NCI-H82 (cell line): ENCODE measurements at regions not wholly inside any gene's neighbourhood (a gene's known extent, or its start where the extent isn't known, plus 50 kb on each side); places are given as distances from the start of the nearest gene placed in this dataset.

Source experiments
- DNase-seq: peaks from one replicate; lab custom pipeline; 2025; lab: John Stamatoyannopoulos, UW

DNA sequence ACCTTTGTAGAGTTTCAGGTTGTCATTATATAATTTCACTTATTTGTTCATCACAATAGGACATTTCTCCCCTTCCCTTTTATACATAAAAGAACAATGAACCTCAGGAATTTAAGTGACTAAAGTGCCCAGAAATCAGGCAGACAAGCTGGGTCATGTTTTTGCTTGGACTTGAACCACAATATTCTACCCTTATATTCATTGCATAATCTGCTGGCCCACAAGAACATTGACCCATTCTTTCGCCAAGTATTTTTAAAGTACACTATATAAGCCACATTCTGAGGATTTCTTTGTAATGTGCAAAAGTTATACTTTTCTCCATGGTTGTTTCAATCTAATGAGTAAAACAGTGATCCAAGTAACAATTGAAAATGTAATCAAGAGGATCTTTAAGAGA lies 637.5 kb upstream of the SLIT2 start:
- DNase-seq = no peak

GRCh38 chr4:19596342-19596741 lies 655.4 kb upstream of the SLIT2 start:
- no peak for DNase-seq

GRCh38 chr4:19592391-19592790 lies 659.3 kb upstream of the SLIT2 start:
- no peak for DNase-seq

- no peak for DNase-seq
Observed at GRCh38 chr4:19583827-19584569, 667.7 kb upstream of the SLIT2 start.

GRCh38 chr4:19580095-19580494 lies 671.6 kb upstream of the SLIT2 start:
- DNase-seq = no peak

- DNase-seq = no peak
Observed at GRCh38 chr4:19579608-19580007, 672.1 kb upstream of the SLIT2 start.

DNA sequence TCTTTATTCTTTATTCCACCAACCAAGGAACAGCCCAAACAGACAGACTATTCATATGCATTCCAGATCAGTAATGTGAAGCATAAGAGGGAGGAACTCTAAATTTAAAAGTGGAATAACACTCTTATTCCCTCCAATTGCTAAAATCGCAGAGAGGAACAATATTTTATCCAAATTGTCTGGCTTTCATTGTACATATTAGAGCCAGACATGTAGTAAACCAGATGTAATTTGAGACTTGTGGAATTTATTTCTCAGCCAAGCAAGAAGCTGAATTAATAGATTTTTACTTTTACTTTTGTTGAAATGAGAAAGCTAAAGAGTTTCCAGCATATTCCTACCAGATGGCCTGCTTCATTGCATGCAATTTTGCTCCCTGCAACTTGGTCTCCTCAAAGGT lies 674.6 kb upstream of the SLIT2 start:
- DNase-seq = no peak

GRCh38 chr4:19575924-19576323 lies 675.8 kb upstream of the SLIT2 start:
- DNase-seq = no peak

GRCh38 chr4:19566041-19566440 lies 685.7 kb upstream of the SLIT2 start:
- DNase-seq = no peak

- no peak for DNase-seq
Observed at GRCh38 chr4:19562456-19562855, 689.2 kb upstream of the SLIT2 start.

GRCh38 chr4:19557161-19557560 lies 694.5 kb upstream of the SLIT2 start:
- no peak for DNase-seq

DNA sequence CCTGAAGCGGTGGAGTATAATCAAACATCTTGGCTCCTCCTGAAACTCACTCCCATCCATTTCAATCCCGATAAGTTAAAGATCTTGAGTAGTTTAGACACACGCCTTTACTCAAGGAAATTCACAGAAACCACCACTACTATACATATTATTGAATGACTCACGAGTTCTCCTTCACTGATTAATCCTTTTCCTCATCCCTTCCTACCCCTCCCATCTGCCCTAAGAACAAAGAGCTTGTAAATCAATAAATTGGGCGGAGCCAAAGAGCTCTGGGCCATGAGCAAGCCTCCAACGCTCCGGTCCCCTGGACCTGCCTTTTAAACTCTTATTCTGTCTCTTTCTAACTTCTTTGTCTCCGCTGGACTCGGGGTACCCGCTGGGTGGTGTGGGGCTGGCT lies 695.4 kb upstream of the SLIT2 start:
- peak; percentile 45 for DNase-seq

- no peak for DNase-seq
Observed at GRCh38 chr4:19547463-19547862, 704.2 kb upstream of the SLIT2 start.

DNA sequence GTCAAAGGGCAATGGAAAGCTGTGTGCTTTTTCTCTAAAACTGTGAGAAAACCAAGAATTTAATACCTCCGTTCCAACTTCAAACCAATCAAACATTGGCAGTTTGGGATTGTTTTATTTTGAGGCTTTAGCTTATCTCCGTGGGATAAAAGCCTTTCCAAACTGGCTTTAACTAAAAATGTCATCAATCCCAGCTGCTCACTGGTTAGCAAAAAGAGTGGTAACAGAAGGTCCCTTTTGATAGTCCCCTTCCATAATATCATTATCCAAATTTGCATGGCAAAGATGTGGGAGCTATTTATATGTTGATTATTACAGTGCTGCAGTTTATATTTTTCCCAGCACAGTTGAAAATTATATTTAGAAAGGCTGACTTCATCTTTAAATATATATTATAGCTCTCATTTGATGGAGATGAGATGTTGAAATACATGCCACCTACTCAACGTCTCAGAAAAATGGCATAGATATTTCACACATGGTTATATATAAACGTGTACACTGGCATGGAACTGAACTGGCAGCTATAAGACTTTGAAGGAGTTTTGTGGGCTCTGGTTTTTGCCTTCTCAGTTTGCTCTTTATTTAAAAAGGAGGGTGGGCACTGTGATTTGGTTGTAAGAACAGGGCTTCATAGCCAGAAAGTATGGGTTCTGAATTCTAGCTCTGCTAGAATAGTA lies 707.1 kb upstream of the SLIT2 start:
- DNase-seq = peak; percentile 12

DNA sequence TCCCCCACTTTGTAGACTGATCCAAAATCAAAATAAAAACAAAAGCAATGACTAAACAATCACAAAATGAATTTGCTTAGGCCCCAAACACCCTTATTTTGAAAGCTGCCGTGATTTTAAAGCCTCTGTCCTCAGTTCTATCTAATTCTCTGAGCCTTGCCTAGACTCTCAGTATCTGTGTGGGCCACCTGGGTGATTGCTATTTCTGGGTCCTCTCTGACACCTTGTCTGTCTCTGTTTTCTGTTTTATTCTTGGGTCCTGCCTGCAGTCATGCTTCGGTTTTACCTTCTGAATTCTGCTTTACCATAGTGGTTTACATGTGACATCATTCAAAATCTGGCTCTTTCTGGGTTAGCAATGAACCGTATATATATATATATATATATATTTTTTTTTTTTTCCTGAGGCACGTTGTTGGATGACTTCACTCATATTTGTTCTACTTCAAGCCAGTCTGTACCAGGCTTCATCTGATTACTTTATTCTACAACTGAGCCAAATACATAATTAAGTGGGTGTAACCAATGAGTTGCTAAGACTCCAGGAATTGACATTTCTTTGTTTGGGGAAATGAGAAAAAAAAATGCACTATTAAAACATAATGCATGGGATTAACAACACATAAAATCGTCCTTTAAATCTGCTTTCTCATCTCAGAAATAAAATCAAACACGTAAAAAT lies 710.7 kb upstream of the SLIT2 start:
- no peak for DNase-seq

- no peak for DNase-seq
Observed at GRCh38 chr4:19539201-19539600, 712.5 kb upstream of the SLIT2 start.

- no peak for DNase-seq
Observed at GRCh38 chr4:19534159-19534558, 717.5 kb upstream of the SLIT2 start.

- DNase-seq = no peak
Observed at GRCh38 chr4:19531906-19532848, 719.5 kb upstream of the SLIT2 start.

- DNase-seq = no peak
Observed at GRCh38 chr4:19523964-19524363, 727.7 kb upstream of the SLIT2 start.

GRCh38 chr4:19522966-19523365 lies 728.7 kb upstream of the SLIT2 start:
- no peak for DNase-seq

DNA sequence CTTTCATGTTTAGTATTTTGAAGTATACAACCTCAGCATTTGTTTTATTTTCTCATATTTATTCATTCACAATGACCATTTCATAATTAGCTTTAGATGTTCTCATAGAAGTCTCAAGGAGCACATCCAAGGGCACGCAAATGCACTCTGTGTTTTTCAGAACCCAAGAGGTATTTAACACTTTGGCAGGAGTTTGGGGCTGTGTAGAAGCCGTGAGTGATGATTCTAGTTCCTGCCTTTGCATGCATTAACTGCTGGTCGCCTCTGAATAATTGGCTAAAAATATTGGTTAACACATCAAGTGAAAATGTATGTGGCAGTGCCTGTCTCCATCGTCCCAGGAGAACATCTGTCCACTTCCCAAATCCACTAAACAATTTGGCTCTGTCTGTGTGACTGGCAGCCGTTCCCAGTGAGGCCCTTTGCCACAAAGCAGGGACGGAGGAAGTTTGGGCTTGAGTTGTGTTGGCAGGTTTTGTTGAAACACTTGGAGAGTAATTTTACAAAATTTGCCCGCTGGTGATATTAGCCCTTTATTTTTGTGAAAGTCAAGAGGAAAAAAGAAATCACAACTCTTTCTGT lies 730.7 kb upstream of the SLIT2 start:
- peak; percentile 1 for DNase-seq
